SK-N-SH (cell line): ENCODE measurements at regions not wholly inside any gene's neighbourhood (a gene's known extent, or its start where the extent isn't known, plus 50 kb on each side); places are given as distances from the start of the nearest gene placed in this dataset.

Source experiments
- CTCF ChIA-PET: fragments of 300-600, 350-600 bp; formaldehyde crosslinking; extraction: SDS; loops from one replicate; lab custom pipeline; 2021; lab: Yijun Ruan, JAX
- POLR2A ChIA-PET: fragments of 350-600 bp; sonication (Branson Sonifier 250); formaldehyde crosslinking; extraction: SDS; loops from one replicate; lab custom pipeline; 2020; ENCODE audit warnings: antibody characterized with exemption, inconsistent platforms; lab: Yijun Ruan, JAX
- DNase-seq: peaks from one replicate; pipeline ENCODE4 v3.0.0; 2012
- H2AFZ ChIP-seq: fragments of 200-600 bp; sonication (generic); 2 replicates; pipeline ENCODE4 v1.8.1; 2016; ENCODE audit warnings: antibody characterized with exemption, mild to moderate bottlenecking, low read depth
- H3F3A ChIP-seq: fragments of 200-600 bp; sonication (generic); replicated peaks from 2 replicates; pipeline ENCODE3; 2016; ENCODE audit warnings: antibody characterized with exemption, mild to moderate bottlenecking; ENCODE audit not compliant: insufficient read depth
- H3K27ac ChIP-seq, 2 experiments: fragments of 200-500 bp in 1 of 2; fragments of 200-600 bp in 1 of 2; sonication (Bioruptor generic) in 1 of 2; sonication (generic), shearing (Covaris generic) in 1 of 2; 2 replicates each; pipeline versions ENCODE4 v1.5.1 to v1.6.1; 2014 to 2016; ENCODE audit warnings: low read depth in 2 of 2, inconsistent platforms in 1 of 2, low read length in 1 of 2, mild to moderate bottlenecking in 1 of 2, mixed read lengths in 1 of 2
- H3K27me3 ChIP-seq: fragments of 200-600 bp; sonication (generic), shearing (Covaris generic); 2 replicates; pipeline ENCODE4 v1.6.1; 2016; ENCODE audit warnings: mixed run types; ENCODE audit not compliant: insufficient read depth
- H3K36me3 ChIP-seq, 2 experiments: fragments of 200-500 bp in 1 of 2; fragments of 200-600 bp in 1 of 2; sonication (Bioruptor generic) in 1 of 2; sonication (generic) in 1 of 2; replicated peaks in 1 of 2; 2 replicates each; pipeline versions ENCODE3 to v1.5.1; 2014 to 2016; ENCODE audit warnings: low read length in 1 of 2, mild to moderate bottlenecking in 1 of 2; ENCODE audit not compliant: insufficient read depth in 2 of 2, control insufficient read depth in 1 of 2
- H3K4me1 ChIP-seq, 2 experiments: fragments of 200-500 bp in 1 of 2; fragments of 200-600 bp in 1 of 2; sonication (Bioruptor generic) in 1 of 2; sonication (generic), shearing (Covaris generic) in 1 of 2; 2 replicates each; pipeline versions ENCODE4 v1.5.1 to v1.6.1; 2014 to 2016; ENCODE audit warnings: low read depth in 1 of 2, low read length in 1 of 2, mixed run types in 1 of 2; ENCODE audit not compliant: insufficient read depth in 2 of 2, control insufficient read depth in 1 of 2
- H3K4me2 ChIP-seq: fragments of 200-600 bp; sonication (generic), shearing (Covaris generic); 2 replicates; pipeline ENCODE4 v1.6.1; 2017; ENCODE audit warnings: mixed run types
- H3K4me3 ChIP-seq, 2 experiments: fragments of 200-500 bp in 1 of 2; fragments of 200-600 bp in 1 of 2; sonication (Bioruptor generic) in 1 of 2; sonication (generic), shearing (Covaris generic) in 1 of 2; 2 replicates each; pipeline versions ENCODE4 v1.5.1 to v1.8.1; 2014 to 2016; ENCODE audit warnings: low read depth in 2 of 2, inconsistent platforms in 1 of 2, low read length in 1 of 2, mild to moderate bottlenecking in 1 of 2, mixed read lengths in 1 of 2, moderate library complexity in 1 of 2
- H3K79me2 ChIP-seq: fragments of 200-600 bp; sonication (generic); 2 replicates; pipeline ENCODE4 v1.8.1; 2017; ENCODE audit warnings: mild to moderate bottlenecking; ENCODE audit not compliant: insufficient read depth
- H3K9ac ChIP-seq: fragments of 200-600 bp; sonication (generic); 2 replicates; pipeline ENCODE4 v1.6.1; 2017; ENCODE audit warnings: mixed run types
- H3K9me2 ChIP-seq: fragments of 200-600 bp; sonication (generic); 2 replicates; pipeline ENCODE4 v1.6.1; 2017; ENCODE audit warnings: mixed run types
- H3K9me3 ChIP-seq: fragments of 200-600 bp; sonication (generic); 2 replicates; pipeline ENCODE4 v1.6.1; 2017; ENCODE audit warnings: mixed run types, mild to moderate bottlenecking, moderate library complexity
- H4K20me1 ChIP-seq: fragments of 200-600 bp; sonication (generic); 2 replicates; pipeline ENCODE4 v1.6.1; 2017; ENCODE audit warnings: mild to moderate bottlenecking, mixed run types; ENCODE audit not compliant: insufficient read depth
- CTCF ChIP-seq: fragments of 200-600 bp; sonication (generic); IDR thresholded peaks from 2 replicates; pipeline ENCODE4 v1.6.1; 2017; ENCODE audit warnings: antibody characterized with exemption, mild to moderate bottlenecking, moderate library complexity
- FOSL2 ChIP-seq: IDR thresholded peaks from 2 replicates; pipeline ENCODE4 v1.4.0; 2012; ENCODE audit warnings: low read depth, mild to moderate bottlenecking, moderate library complexity, borderline replicate concordance
- REST ChIP-seq: IDR thresholded peaks from 2 replicates; pipeline ENCODE4 v1.6.1; 2012; ENCODE audit warnings: mild to moderate bottlenecking, low read depth, low read length, moderate library complexity
- RXRA ChIP-seq: IDR thresholded peaks from 2 replicates; pipeline ENCODE4 v1.4.0; 2012; ENCODE audit warnings: low read depth, mild to moderate bottlenecking, borderline replicate concordance
- TEAD4 ChIP-seq: IDR thresholded peaks from 2 replicates; pipeline ENCODE4 v1.4.0; 2012; ENCODE audit warnings: mild to moderate bottlenecking, borderline replicate concordance; ENCODE audit not compliant: insufficient read depth
- USF1 ChIP-seq: IDR thresholded peaks from 2 replicates; pipeline ENCODE4 v1.4.0; 2012; ENCODE audit warnings: low read depth, borderline replicate concordance
- ZBTB33 ChIP-seq: IDR thresholded peaks from 2 replicates; pipeline ENCODE4 v1.4.0; 2012; ENCODE audit warnings: low read depth, borderline replicate concordance
- WGBS: methylation state at CpG from one replicate; pipeline ENCODE4 v1.1.6; 2017; ENCODE audit warnings: low lambda C conversion rate; 5-methylcytosine and 5-hydroxymethylcytosine counted together

- TF ChIP-seq TEAD4 (no peak), RXRA (no peak), USF1 (no peak), REST (no peak)
These were observed 605.8 kb downstream of the UQCRFS1 start (continued) for GRCh38 chr19:28607066-28607583.

- no peaks in the 10 kb centered on the region for H3K9me3 ChIP-seq
- no peak overlapping the region for H3K4me3 ChIP-seq
- ChIA-PET POLR2A (no interaction called here), CTCF (no interaction called here)
- no peaks in the 10 kb centered on the region for H4K20me1 ChIP-seq
- TF ChIP-seq ZBTB33, result no peak
- TF ChIP-seq CTCF, result no peak
- TF ChIP-seq FOSL2, result no peak
- H3K9ac ChIP-seq, result no peak overlapping the region
- WGBS, result 17% methylated on average over 13 of the region's 14 CpGs
- no peaks in the 10 kb centered on the region for H3F3A ChIP-seq
- no peak overlapping the region for H3K27ac ChIP-seq
- H2AFZ ChIP-seq, result no peak overlapping the region
- no peaks in the 10 kb centered on the region for H3K9me2 ChIP-seq
- no peaks in the 10 kb centered on the region for H3K4me1 ChIP-seq
- H3K79me2 ChIP-seq, result no peaks in the 10 kb centered on the region
- no peaks in the 10 kb centered on the region; the same call in 1 of the 2 replicates for H3K27me3 ChIP-seq
- H3K36me3 ChIP-seq, result no peaks in the 10 kb centered on the region
- no peak for DNase-seq
- H3K4me2 ChIP-seq, result no peak overlapping the region
These were observed 606.5 kb downstream of the UQCRFS1 start for GRCh38 chr19:28606269-28607032.
